H7 (cell line): ENCODE measurements at regions not wholly inside any gene's neighbourhood (a gene's known extent, or its start where the extent isn't known, plus 50 kb on each side); places are given as distances from the start of the nearest gene placed in this dataset.

Experiments used
- DNase-seq: peaks from one replicate; pipeline ENCODE4 v3.0.0; 2012
- H3K27me3 ChIP-seq: 2 replicates; pipeline ENCODE4 v1.6.0; 2011; ENCODE audit warnings: mild to moderate bottlenecking, low read length; ENCODE audit not compliant: control insufficient read depth, insufficient read depth
- H3K36me3 ChIP-seq: replicated peaks from 2 replicates; pipeline ENCODE4 v1.5.1; 2011; ENCODE audit warnings: low read length; ENCODE audit not compliant: control insufficient read depth, insufficient read depth
- H3K4me3 ChIP-seq: 2 replicates; pipeline ENCODE4 v1.5.1; 2011; ENCODE audit warnings: low read depth, mild to moderate bottlenecking, control low read depth, low read length, moderate library complexity; ENCODE audit not compliant: insufficient read depth

DNA sequence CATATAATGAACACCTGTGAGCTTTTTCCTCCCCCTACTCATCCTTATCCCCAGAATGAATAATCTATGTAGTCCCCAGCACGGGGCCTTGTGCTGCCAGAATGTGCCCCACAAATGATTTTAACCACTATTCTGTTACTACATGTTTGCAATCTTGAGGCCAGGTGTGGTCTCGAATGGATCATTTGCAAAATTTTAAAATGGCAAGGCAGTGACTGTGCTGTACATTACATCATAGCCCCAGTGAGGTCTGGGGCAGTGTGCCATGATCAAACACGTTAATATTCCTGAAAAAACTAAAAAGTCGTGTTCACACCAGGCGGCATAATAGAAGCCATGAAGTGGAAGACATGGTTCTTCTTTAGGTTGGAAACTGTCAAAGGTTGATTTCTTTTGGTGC, 479.9 kb upstream of the EEF2KMT start:
- Histone ChIP-seq H3K27me3 (no peaks in the 10 kb centered on the region), H3K4me3 (no peak overlapping the region), H3K36me3 (no peaks in the 10 kb centered on the region)
- no peak for DNase-seq

DNA sequence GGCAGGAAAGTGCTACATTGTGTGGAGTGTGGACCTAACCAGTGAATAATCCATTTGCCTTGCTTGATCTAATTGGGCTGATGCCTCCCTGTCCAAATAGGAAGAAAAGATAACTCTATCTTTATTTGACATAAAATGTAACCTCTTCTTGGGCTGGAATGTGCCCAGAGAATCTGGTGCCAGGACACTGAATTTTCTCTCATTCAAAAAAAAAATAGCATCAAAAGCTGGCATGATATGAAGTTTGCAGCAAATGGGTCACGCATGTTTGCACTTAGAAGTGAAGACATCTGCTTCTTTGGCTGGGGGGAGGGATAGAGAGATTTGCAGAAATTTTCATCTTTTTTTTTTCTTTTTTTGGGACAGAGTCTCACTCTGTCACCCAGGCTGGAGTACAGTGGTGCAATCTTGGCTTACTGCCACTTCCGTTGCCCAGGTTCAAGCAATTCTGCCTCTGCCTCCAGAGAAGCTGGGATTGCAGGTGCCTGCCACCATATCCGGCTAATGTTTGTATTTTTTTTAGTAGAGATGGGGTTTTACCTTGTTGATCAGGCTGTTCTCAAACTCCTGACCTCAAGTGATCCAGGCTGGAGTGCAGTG, 478.2 kb upstream of the EEF2KMT start:
- DNase-seq, result no peak
- Histone ChIP-seq H3K36me3 (no peaks in the 10 kb centered on the region), H3K27me3 (no peaks in the 10 kb centered on the region), H3K4me3 (no peak overlapping the region)

DNA sequence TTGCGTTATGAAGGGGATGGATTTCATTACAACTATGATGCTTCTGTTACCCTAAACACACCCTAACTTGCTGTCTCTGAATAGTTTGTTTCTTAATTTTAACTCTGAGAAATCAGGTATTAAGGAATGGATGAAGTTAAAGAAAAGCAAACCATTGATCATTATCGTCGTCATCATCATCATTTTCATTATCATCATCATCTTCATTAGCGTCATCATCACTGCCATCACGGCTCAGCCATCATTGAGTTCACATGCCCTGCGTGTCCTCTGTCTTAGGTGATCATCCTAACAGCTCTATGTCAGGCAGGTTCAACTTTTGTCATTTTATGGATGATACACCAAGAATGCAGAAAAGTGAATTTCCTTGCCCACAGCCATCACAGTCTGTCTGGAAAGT, 477.5 kb upstream of the EEF2KMT start:
- DNase-seq, result no peak
- Histone ChIP-seq H3K36me3 (no peaks in the 10 kb centered on the region), H3K27me3 (no peaks in the 10 kb centered on the region), H3K4me3 (no peak overlapping the region)

DNA sequence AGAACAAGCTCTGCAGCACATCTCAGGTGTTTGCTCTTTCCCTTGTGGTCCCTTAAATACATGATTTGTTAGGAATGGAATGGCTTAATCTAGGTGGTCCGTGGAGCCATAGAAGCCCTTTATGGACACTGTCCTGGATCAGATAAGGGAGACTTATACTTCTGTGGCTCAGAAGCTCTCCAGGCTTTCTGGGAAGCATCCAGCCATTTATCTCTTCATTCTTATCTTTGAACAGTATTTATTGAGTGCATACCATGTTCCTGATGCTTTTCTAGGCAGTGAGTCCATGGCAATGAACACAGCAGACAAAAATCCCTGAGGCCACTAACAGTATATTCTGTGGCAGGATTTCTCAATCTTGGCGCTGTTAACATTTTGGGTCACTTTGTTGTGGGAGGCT, 474.5 kb upstream of the EEF2KMT start:
- DNase-seq, result no peak

DNA sequence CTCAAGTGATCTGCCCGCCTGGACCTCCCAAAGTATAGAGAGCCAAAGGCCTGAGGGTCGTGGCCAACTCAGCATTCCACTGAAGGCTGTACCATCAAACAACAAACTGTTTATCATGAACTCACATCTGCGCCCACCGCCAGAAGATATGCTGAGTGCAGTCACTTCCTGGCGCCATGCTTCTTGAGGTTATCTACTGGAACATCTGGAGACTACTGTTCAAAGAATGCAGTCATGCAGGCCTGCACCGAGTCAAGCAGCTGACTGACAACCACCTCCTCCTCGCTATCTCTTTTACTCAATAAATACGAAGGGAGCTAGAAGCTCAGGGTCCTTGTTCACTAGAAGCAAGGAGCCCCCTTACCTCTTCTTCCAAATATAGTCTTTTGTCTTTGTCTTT, 473.9 kb upstream of the EEF2KMT start:
- H3K27me3 ChIP-seq, result no peaks in the 10 kb centered on the region
- no peak overlapping the region for H3K4me3 ChIP-seq
- no peak for DNase-seq
- H3K36me3 ChIP-seq, result no peaks in the 10 kb centered on the region

More for the DNA sequence above, 474.5 kb upstream of the EEF2KMT start:
- no peaks in the 10 kb centered on the region for H3K27me3 ChIP-seq
- no peak overlapping the region for H3K4me3 ChIP-seq
- no peaks in the 10 kb centered on the region for H3K36me3 ChIP-seq

DNA sequence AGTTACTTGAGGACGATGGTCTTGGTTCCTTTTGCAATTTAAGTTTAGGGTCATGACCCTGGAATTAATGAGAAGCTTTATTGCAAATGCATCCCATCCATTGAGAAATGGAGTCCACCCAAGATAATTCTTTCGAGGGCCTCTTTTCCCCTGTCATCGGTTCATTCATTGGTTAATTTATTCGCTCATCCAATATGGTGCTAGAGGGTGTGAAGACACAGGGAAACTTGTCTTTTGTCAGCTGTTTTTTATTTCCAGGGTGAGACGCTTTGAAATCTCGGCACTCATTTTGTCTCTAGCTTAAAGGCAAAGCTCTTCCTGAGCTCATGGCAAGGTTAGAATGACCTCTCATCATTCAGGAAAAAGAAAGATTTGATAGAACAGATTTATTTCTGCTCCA, 464.2 kb upstream of the EEF2KMT start:
- Histone ChIP-seq H3K27me3 (no peaks in the 10 kb centered on the region), H3K4me3 (no peak overlapping the region), H3K36me3 (no peaks in the 10 kb centered on the region)
- no peak for DNase-seq

DNA sequence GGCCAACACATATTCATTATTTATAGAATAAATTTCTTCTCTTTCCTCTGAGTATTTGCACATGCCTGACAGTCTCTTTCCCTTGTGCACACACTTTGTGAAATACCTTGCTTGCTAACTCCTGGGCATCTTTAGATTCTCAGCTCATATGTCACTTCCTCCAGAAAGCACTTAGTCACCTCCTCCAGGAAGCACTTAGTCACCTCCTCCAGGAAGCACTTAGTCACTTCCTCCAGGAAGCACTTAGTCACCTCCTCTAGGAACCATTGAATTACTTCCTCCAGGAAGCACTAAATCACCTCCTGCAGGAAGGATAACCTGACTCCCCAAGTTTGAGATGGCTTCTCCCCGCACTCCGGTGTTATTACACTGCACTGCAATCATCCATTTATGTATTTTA, 462.5 kb upstream of the EEF2KMT start:
- DNase-seq, result no peak
- Histone ChIP-seq H3K36me3 (no peaks in the 10 kb centered on the region), H3K27me3 (no peaks in the 10 kb centered on the region), H3K4me3 (no peak overlapping the region)

DNA sequence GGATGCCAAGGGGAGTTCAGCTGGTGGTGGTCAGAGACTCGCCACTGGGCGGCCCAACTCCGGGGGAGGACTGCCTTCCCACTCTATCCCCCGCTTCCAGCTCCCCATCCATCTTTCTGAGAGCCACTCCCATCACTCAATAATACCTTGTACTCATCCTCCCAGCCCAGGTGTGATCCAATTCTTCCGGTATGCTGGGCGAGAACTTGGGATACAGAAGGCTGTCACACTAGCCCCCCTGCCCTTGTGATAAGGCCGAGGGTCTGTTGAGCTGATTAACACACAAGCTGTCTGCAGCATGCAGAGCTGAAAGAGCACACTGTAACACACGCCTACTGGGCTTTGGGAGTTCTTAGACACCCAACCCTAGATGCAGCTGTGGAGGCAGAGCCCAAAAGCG, 460.4 kb upstream of the EEF2KMT start:
- Histone ChIP-seq H3K27me3 (no peaks in the 10 kb centered on the region), H3K4me3 (no peak overlapping the region), H3K36me3 (no peaks in the 10 kb centered on the region)
- DNase-seq, result no peak

DNA sequence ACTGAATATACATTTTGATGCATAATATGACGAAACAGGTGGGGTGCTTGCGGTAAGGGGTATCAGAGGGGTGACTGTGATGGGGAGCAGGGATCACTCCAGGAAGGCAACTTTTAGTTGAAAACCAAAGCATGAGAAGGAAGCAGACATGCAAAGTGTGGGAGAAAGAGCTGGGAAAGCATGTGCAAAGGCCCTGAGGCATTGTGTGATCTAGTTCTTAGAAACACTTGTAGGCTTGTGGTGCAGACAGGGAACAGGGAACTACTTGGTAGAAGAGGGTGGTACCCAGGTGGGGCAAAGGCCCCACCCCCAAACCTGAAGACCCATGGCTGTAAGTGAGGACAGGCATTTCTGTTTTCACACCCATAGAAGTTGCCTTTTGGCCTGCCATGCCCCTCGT, 459.9 kb upstream of the EEF2KMT start:
- DNase-seq, result no peak
- H3K4me3 ChIP-seq, result no peak overlapping the region
- no peaks in the 10 kb centered on the region for H3K36me3 ChIP-seq
- H3K27me3 ChIP-seq, result no peaks in the 10 kb centered on the region

DNA sequence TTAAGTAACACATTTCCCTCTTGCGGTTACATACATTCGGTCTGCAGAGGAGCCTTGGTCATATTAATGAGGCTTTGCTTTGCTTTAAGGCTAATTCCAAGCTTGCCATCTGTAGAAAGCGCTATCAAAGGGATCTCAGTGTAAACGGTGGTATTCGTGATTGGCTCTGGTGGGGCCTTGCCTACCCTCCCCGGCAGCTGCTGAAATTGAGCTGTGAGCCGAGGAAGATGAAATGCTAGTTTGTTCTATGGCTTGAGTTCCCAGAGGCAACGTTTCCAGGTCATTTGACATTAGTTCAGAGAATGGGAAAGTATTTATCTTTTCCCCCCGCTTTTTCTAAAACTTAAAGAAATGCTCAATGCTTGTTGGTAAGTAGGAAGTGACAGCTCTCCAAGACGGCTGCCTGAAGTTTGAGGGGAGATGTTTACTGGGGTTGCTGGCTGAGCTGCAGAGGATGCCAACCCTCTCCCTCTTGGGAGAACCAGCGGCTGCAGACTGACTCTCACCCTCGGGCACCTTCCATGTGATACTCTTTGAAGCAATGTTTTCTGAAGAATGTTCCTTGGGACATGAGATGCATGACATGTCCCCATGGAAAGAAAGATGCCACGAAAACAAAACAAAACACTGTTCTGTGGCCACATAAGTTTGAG, 458.7 kb upstream of the EEF2KMT start:
- Histone ChIP-seq H3K4me3 (no peak overlapping the region), H3K36me3 (no peaks in the 10 kb centered on the region), H3K27me3 (no peaks in the 10 kb centered on the region)
- DNase-seq, result no peak

DNA sequence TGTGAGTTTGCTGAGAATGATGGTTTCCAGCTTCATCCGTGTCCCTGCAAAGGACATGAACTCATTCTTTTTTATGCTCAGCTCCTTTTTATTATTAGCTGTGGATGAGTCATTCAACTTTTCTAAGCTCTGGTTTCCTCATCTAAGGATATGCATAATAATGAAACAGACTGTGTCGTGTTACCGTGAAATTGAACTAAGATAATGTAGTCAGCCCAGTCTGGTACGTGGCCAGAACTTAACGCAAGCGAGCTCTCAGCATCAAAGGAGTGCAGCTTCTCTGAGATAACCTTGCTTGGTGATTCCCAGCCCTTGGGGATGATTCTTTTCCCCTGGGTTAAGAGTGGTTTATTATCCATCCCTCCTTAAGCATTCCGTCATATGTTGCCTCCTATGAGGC, 454.3 kb upstream of the EEF2KMT start:
- H3K27me3 ChIP-seq, result no peaks in the 10 kb centered on the region

DNA sequence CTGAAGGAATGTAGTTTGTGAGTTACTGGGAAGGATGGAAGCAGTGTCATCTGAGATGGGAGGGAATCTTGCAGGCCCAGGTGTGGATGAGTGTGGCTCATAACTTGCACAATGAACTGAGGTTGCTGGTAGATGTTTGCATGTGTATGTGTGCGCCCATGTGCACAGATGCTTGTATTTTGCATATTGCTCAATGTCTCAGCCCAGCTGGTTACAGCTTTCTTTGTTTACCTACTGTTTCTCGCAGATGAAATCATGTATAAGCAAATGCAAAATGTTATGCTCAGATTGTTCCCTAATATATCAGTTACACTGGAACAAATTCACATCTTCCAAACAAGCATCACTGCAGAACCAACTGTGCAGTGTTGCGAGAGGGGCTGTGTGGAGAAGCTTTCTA, 452.2 kb upstream of the EEF2KMT start:
- H3K4me3 ChIP-seq, result no peak overlapping the region
- no peaks in the 10 kb centered on the region for H3K36me3 ChIP-seq
- H3K27me3 ChIP-seq, result no peaks in the 10 kb centered on the region
- DNase-seq, result no peak

More for the DNA sequence above, 454.3 kb upstream of the EEF2KMT start:
- no peak for DNase-seq
- no peak overlapping the region for H3K4me3 ChIP-seq
- H3K36me3 ChIP-seq, result no peaks in the 10 kb centered on the region

DNA sequence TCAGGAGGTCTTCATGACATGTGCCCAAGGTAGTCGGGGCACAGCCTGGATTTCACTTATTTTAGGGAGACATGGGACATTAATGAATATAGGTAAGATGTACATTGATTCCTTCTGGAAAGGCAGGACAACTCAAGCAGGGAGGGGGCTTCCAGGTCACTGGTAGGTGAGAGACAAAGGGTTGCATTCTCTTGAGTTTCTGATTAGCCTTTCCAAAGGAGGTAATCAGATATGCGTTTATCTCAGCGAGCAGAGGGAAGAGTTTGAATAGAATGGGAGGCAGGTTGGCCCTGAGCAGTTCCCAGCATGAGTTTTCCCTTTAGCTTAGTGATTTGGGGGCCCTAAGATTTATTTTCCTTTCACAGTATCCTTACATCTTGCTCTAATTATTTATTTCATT, 443.8 kb upstream of the EEF2KMT start:
- H3K4me3 ChIP-seq, result no peak overlapping the region
- no peak for DNase-seq
- no peaks in the 10 kb centered on the region for H3K36me3 ChIP-seq
- no peaks in the 10 kb centered on the region for H3K27me3 ChIP-seq

DNA sequence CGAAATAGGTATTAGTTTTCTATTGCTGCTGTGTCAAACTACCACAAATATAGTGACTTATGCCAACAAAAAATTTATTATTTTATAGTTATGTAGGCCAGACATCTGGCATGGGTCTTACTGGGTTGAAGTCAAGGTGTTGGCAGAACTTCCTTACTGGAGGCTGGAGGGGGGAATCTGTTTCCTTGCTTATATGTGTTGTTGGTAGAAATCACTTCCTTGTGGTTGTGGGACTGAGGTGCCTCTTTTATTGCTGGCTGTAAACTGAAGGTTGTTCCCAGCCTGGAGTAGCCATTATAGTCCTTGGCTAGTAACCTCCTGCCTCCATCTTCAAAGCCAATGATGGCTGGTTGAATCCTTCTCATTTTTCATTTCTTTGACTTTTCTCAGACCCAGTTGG, 439.8 kb upstream of the EEF2KMT start:
- Histone ChIP-seq H3K36me3 (no peaks in the 10 kb centered on the region), H3K4me3 (no peak overlapping the region), H3K27me3 (no peaks in the 10 kb centered on the region)
- no peak for DNase-seq

DNA sequence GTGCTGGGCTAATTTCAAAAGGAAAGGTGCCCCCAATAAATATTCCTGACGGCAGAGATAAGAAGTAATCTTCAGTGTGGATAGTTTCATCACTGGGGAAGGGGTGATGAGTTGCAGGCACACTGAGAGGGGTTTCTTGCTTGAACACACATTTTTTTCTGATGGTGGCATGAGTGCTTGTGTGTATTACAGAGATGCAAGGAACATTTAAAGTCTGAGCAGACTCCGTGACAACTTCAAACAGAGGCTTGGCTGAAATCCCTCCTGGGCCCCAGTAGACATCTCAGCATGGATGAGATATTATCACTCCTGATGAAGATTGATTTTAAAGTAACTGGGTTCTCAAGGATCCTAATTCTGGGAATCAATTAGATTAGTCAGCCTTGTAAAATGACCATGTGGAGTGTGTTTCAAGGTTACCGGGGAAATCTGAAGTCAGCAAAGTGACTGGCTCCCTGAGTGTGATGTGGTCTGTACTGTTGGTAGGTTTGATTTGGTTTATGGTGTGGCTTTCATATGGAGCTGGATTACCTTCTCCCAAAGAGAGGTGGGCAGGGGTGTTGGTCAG, 435.8 kb upstream of the EEF2KMT start:
- no peak for DNase-seq
- Histone ChIP-seq H3K27me3 (no peaks in the 10 kb centered on the region), H3K4me3 (no peak overlapping the region), H3K36me3 (no peaks in the 10 kb centered on the region)
